Thyroid gland (tissue), 4 donors: ENCODE measurements at regions not wholly inside any gene's neighbourhood (a gene's known extent, or its start where the extent isn't known, plus 50 kb on each side); places are given as distances from the start of the nearest gene placed in this dataset. TPM values are rescaled to one million over a fixed set of nuclear protein-coding genes. Genes with fewer than 3 reads are reported as not detected.

ENCODE experiments used
- DNase-seq, 2 donors: peaks; one replicate each; pipeline ENCODE4 v3.0.0-alpha.2; 2019
- H3K27ac ChIP-seq, 3 donors: fragments of 200-600 bp; sonication (generic); 1 replicate in 2 of 3; 2 replicates in 1 of 3; pipeline ENCODE4 v1.5.1; 2016 to 2019; ENCODE audit warnings: mild to moderate bottlenecking in 1 of 3, moderate library complexity in 1 of 3
- H3K27me3 ChIP-seq: fragments of 200-600 bp; sonication (generic); one replicate; pipeline ENCODE4 v1.5.1; 2019
- H3K36me3 ChIP-seq, 2 donors: fragments of 200-600 bp; sonication (generic); one replicate each; pipeline ENCODE4 v1.5.1; 2016 to 2019
- H3K4me1 ChIP-seq, 2 donors: fragments of 200-600 bp; sonication (generic); one replicate each; pipeline ENCODE4 v1.5.1; 2017 to 2019
- H3K4me3 ChIP-seq, 3 donors: fragments of 200-600 bp; sonication (generic); replicated peaks in 1 of 3; 1 replicate in 2 of 3; 2 replicates in 1 of 3; pipeline ENCODE4 v1.5.1; 2016; ENCODE audit warnings: mild to moderate bottlenecking in 1 of 3
- H3K9me3 ChIP-seq: fragments of 200-600 bp; sonication (generic); one replicate; pipeline ENCODE4 v1.5.1; 2017
- CTCF ChIP-seq, 6 experiments: fragments of 200-600 bp in 3 of 6; fragments of 450-650 bp in 3 of 6; sonication (generic) in 3 of 6; IDR thresholded peaks; one replicate each; pipeline ENCODE4 v1.5.1; 2016 to 2019; ENCODE audit warnings: antibody characterized with exemption in 6 of 6, mild to moderate bottlenecking in 2 of 6, inconsistent platforms in 1 of 6, moderate library complexity in 1 of 6
- POLR2A ChIP-seq, 2 donors: fragments of 450-650 bp; IDR thresholded peaks; one replicate each; pipeline ENCODE4 v1.6.1; 2017; ENCODE audit warnings: antibody characterized with exemption in 2 of 2, mild to moderate bottlenecking in 2 of 2, moderate library complexity in 1 of 2
- WGBS, 2 donors: methylation state at CpG; one replicate each; pipeline ENCODE4 v1.1.5; 2017; 5-methylcytosine and 5-hydroxymethylcytosine counted together
- intact Hi-C: fragments of 100-400 bp; cut with DNase I; formaldehyde crosslinking; loops from one replicate; pipeline ENCODE4 v1.15.1; 2023
- small RNA-seq: library from RNA; depleted of rRNA; stranded (forward); fragments of <200 nt; gene quantifications from one replicate; pipeline ENCODE3, GENCODE V24; 2016

GRCh38 chr2:117763804-117764203 lies 50.7 kb upstream of the DDX18 start:
- Histone ChIP-seq H3K36me3 (no peaks in the 10 kb centered on the region), H3K27me3 (no peaks in the 10 kb centered on the region), H3K27ac (peak overlapping the region in 2 of 3 donors; percentile 23 to 56), H3K9me3 (no peaks in the 10 kb centered on the region), H3K4me1 (no peaks in the 10 kb centered on the region), H3K4me3 (no peak overlapping the region)
- TF ChIP-seq CTCF (IDR thresholded peaks at IDR 0.05): no peak
- TF ChIP-seq POLR2A (IDR thresholded peaks at IDR 0.05): no peak
- intact Hi-C loops: no loop called here
- 25 to 39% methylated on average over 4 of the region's 4 CpGs for WGBS, 2 donors
- DNase-seq: peak; percentile 88

Small RNAs in the stretch of these regions (small RNA-seq; reads per million reads assigned to genes)
- gene AC104408.1 (not detected), gene RNU7-190P (not detected)
